Activated T-helper 17 cell treated with anti-CD3 and anti-CD28 coated beads, Interleukin-2, amount 50 U/mL, for 72 hours (primary cell): ENCODE measurements at regions not wholly inside any gene's neighbourhood (a gene's known extent, or its start where the extent isn't known, plus 50 kb on each side); places are given as distances from the start of the nearest gene placed in this dataset.
"Not testable (repeated sequence)": the region's sequence is repeated elsewhere in the genome, so short reads cannot be mapped to it uniquely, and the experiment has no call there.

Experiments
- ATAC-seq: fragments of 150-1000 bp; cut with Tn5 transposase; replicated peaks from 2 replicates; pipeline ENCODE4 v1.10.0; 2021; ENCODE audit warnings: mild to moderate bottlenecking, moderate library complexity
- H3K27ac Mint-ChIP-seq: one replicate; pipeline ENCODE4 v1.8.0; 2022; ENCODE audit warnings: mixed read lengths
- H3K27me3 Mint-ChIP-seq: one replicate; pipeline ENCODE4 v1.8.0; 2022; ENCODE audit warnings: mixed read lengths
- H3K36me3 Mint-ChIP-seq: one replicate; pipeline ENCODE4 v1.8.0; 2022; ENCODE audit warnings: low read depth, mild to moderate bottlenecking, mixed read lengths
- H3K4me1 Mint-ChIP-seq: one replicate; pipeline ENCODE4 v1.8.0; 2022; ENCODE audit warnings: mixed read lengths
- H3K4me3 Mint-ChIP-seq: one replicate; pipeline ENCODE4 v1.8.0; 2022; ENCODE audit warnings: mild to moderate bottlenecking, mixed read lengths
- H3K9me3 Mint-ChIP-seq: one replicate; pipeline ENCODE4 v1.8.0; 2022; ENCODE audit warnings: mixed read lengths

- Mint-ChIP-seq H3K36me3 (no peaks in the 10 kb centered on the region), H3K27me3 (no peaks in the 10 kb centered on the region), H3K4me3 (no peak overlapping the region), H3K27ac (no peak overlapping the region), H3K4me1 (no peaks in the 10 kb centered on the region), H3K9me3 (peaks cover 18% of the 10 kb centered on the region)
- no peak for ATAC-seq
Measured at GRCh38 chr12:115374480-115375185, 690.7 kb upstream of the TBX3 start.

- Mint-ChIP-seq H3K9me3 (peaks cover 23% of the 10 kb centered on the region), H3K4me1 (no peaks in the 10 kb centered on the region), H3K27ac (no peak overlapping the region), H3K27me3 (no peaks in the 10 kb centered on the region), H3K36me3 (no peaks in the 10 kb centered on the region), H3K4me3 (no peak overlapping the region)
- ATAC-seq = no peak
Measured at GRCh38 chr12:115371711-115372110, 687.7 kb upstream of the TBX3 start.

GRCh38 chr12:115370650-115371049, 686.7 kb upstream of the TBX3 start:
- H3K27ac Mint-ChIP-seq = no peak overlapping the region
- H3K36me3 Mint-ChIP-seq = no peaks in the 10 kb centered on the region
- no peak for ATAC-seq
- no peaks in the 10 kb centered on the region for H3K4me1 Mint-ChIP-seq
- H3K4me3 Mint-ChIP-seq = no peak overlapping the region
- H3K27me3 Mint-ChIP-seq = no peaks in the 10 kb centered on the region
- peaks cover 26% of the 10 kb centered on the region for H3K9me3 Mint-ChIP-seq

- no peak overlapping the region for H3K27ac Mint-ChIP-seq
- no peak for ATAC-seq
- peaks cover 23% of the 10 kb centered on the region for H3K9me3 Mint-ChIP-seq
- no peaks in the 10 kb centered on the region for H3K27me3 Mint-ChIP-seq
- no peaks in the 10 kb centered on the region for H3K4me1 Mint-ChIP-seq
- H3K4me3 Mint-ChIP-seq = no peak overlapping the region
- no peaks in the 10 kb centered on the region for H3K36me3 Mint-ChIP-seq
Measured at GRCh38 chr12:115370207-115370606, 686.2 kb upstream of the TBX3 start.

- H3K36me3 Mint-ChIP-seq, H3K4me3 Mint-ChIP-seq, H3K27ac Mint-ChIP-seq, H3K27me3 Mint-ChIP-seq, ATAC-seq, H3K4me1 Mint-ChIP-seq: not testable (repeated sequence)
- H3K9me3 Mint-ChIP-seq = peaks cover 12% of the 10 kb centered on the region
Measured at GRCh38 chr12:115366277-115366676, 682.3 kb upstream of the TBX3 start.

GRCh38 chr12:115365765-115366164, 681.8 kb upstream of the TBX3 start:
- not testable (repeated sequence) for H3K4me1 Mint-ChIP-seq, H3K36me3 Mint-ChIP-seq, H3K4me3 Mint-ChIP-seq, ATAC-seq, H3K27me3 Mint-ChIP-seq, H3K27ac Mint-ChIP-seq
- H3K9me3 Mint-ChIP-seq = peaks cover 12% of the 10 kb centered on the region

GRCh38 chr12:115364921-115365320, 680.9 kb upstream of the TBX3 start:
- ATAC-seq = no peak
- no peaks in the 10 kb centered on the region for H3K4me1 Mint-ChIP-seq
- H3K27ac Mint-ChIP-seq = no peak overlapping the region
- no peak overlapping the region for H3K4me3 Mint-ChIP-seq
- no peaks in the 10 kb centered on the region for H3K36me3 Mint-ChIP-seq
- H3K27me3 Mint-ChIP-seq = no peaks in the 10 kb centered on the region
- peaks cover 9% of the 10 kb centered on the region for H3K9me3 Mint-ChIP-seq

- H3K36me3 Mint-ChIP-seq = no peaks in the 10 kb centered on the region
- no peaks in the 10 kb centered on the region for H3K4me1 Mint-ChIP-seq
- H3K4me3 Mint-ChIP-seq = no peak overlapping the region
- H3K27ac Mint-ChIP-seq = no peak overlapping the region
- peaks cover 3% of the 10 kb centered on the region for H3K9me3 Mint-ChIP-seq
- ATAC-seq = no peak
- H3K27me3 Mint-ChIP-seq = no peaks in the 10 kb centered on the region
Measured at GRCh38 chr12:115362339-115362976, 678.5 kb upstream of the TBX3 start.

- Mint-ChIP-seq H3K27me3 (no peaks in the 10 kb centered on the region), H3K27ac (no peak overlapping the region), H3K4me3 (no peak overlapping the region), H3K4me1 (no peaks in the 10 kb centered on the region), H3K9me3 (peaks cover 9% of the 10 kb centered on the region), H3K36me3 (no peaks in the 10 kb centered on the region)
- no peak for ATAC-seq
Measured at GRCh38 chr12:115357681-115358080, 673.7 kb upstream of the TBX3 start.

GRCh38 chr12:115355301-115355700, 671.3 kb upstream of the TBX3 start:
- Mint-ChIP-seq H3K27ac (no peak overlapping the region), H3K27me3 (no peaks in the 10 kb centered on the region)

GRCh38 chr12:115354007-115354890, 670.3 kb upstream of the TBX3 start:
- Mint-ChIP-seq H3K4me1 (no peaks in the 10 kb centered on the region), H3K27ac (no peak overlapping the region), H3K9me3 (peaks cover 10% of the 10 kb centered on the region), H3K36me3 (no peaks in the 10 kb centered on the region), H3K4me3 (no peak overlapping the region), H3K27me3 (no peaks in the 10 kb centered on the region)
- peak; percentile 24 for ATAC-seq

More at GRCh38 chr12:115355301-115355700, 671.3 kb upstream of the TBX3 start:
- Mint-ChIP-seq H3K4me1 (no peaks in the 10 kb centered on the region), H3K4me3 (no peak overlapping the region), H3K36me3 (no peaks in the 10 kb centered on the region), H3K9me3 (peaks cover 9% of the 10 kb centered on the region)
- ATAC-seq = no peak

- Mint-ChIP-seq H3K27ac (no peak overlapping the region), H3K4me3 (no peak overlapping the region), H3K4me1 (no peaks in the 10 kb centered on the region), H3K36me3 (no peaks in the 10 kb centered on the region), H3K9me3 (peaks cover 13% of the 10 kb centered on the region), H3K27me3 (no peaks in the 10 kb centered on the region)
- ATAC-seq = no peak
Measured at GRCh38 chr12:115353467-115353866, 669.5 kb upstream of the TBX3 start.

GRCh38 chr12:115351514-115352077, 667.6 kb upstream of the TBX3 start:
- H3K4me1 Mint-ChIP-seq = no peaks in the 10 kb centered on the region
- H3K4me3 Mint-ChIP-seq = no peak overlapping the region
- ATAC-seq = no peak
- H3K9me3 Mint-ChIP-seq = peaks cover 19% of the 10 kb centered on the region
- no peaks in the 10 kb centered on the region for H3K36me3 Mint-ChIP-seq
- H3K27ac Mint-ChIP-seq = no peak overlapping the region
- no peaks in the 10 kb centered on the region for H3K27me3 Mint-ChIP-seq

- Mint-ChIP-seq H3K9me3 (peaks cover 13% of the 10 kb centered on the region), H3K4me1 (no peaks in the 10 kb centered on the region), H3K36me3 (no peaks in the 10 kb centered on the region), H3K27ac (no peak overlapping the region), H3K27me3 (no peaks in the 10 kb centered on the region), H3K4me3 (no peak overlapping the region)
- no peak for ATAC-seq
Measured at GRCh38 chr12:115349711-115350110, 665.7 kb upstream of the TBX3 start.
